ENCODE measurements at regions not wholly inside any gene's neighbourhood (a gene's known extent, or its start where the extent isn't known, plus 50 kb on each side); places are given as distances from the start of the nearest gene placed in this dataset.

GRCh38 chr6:163974322-163974721 lies 559.8 kb downstream of the QKI start:
- TF ChIP-seq CTCF (IDR thresholded peaks at IDR 0.05; ENCODE audit: low read depth, low read length, poor library complexity, severe bottlenecking): no peak
- no peak for TF ChIP-seq EZH2phosphoT487 (IDR thresholded peaks at IDR 0.05; ENCODE audit: borderline replicate concordance, low read length)
